ENCODE measurements at regions not wholly inside any gene's neighbourhood (a gene's known extent, or its start where the extent isn't known, plus 50 kb on each side); places are given as distances from the start of the nearest gene placed in this dataset.

DNA sequence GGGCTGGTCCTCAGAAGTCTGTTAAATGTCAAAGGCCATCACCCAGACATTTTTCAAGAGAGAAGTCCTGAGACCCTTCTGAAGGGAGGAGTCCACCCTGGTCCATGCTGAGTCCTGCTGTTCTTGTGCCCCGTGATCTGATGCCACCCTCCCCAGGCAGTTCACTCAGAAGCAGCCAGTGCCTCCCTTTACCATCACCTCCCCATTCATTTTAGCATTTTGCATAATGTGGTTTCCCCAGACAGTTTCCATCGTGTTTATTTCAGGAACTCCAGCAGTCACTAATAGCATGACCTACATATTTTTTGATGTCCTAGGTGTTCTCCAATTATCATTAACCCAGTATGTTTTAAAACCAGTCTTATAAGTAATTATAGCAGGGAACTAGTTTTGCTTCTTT is 353.0 kb upstream of the CDH5 start:
- H3K9me3 ChIP-seq (ENCODE audit: control insufficient read depth, insufficient read depth, low read length), result no peaks in the 10 kb centered on the region
- 0 out of 2 replicates have a peak, but pooled peaks cover 9% of the 10 kb centered on the region for H3K4me1 ChIP-seq (ENCODE audit: control insufficient read depth, insufficient read depth, low read length)
- no peak overlapping the region for H3K4me3 ChIP-seq (ENCODE audit: low read depth, low read length)
- H3K27ac ChIP-seq (ENCODE audit: low read depth, low read length), result no peak overlapping the region
- no peaks in the 10 kb centered on the region for H3K36me3 ChIP-seq (ENCODE audit: control insufficient read depth, insufficient read depth, low read length)
- H3K9ac ChIP-seq (ENCODE audit: low read depth, low read length), result no peak overlapping the region
- H3K27me3 ChIP-seq (ENCODE audit: control insufficient read depth, insufficient read depth, low read length), result no peaks in the 10 kb centered on the region

DNA sequence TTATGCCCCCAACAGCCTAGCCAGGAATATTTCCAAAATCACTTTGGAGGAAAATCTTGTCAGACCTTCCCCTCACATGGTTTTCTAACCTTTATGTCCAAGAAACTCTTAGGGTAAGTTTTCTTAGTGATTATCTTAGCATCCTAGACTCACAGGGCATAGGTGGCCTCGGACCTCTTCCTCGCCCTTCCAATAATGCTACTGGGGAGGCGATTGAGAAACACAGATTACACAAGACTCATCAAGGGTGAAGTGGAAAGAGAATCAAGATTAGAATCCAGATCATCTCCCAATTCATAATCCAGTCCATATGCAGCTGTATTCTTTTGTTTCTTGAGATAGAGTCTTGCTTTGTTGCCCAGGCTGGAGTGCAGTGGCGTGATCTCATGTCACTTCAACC is 358.4 kb upstream of the CDH5 start:
- no peaks in the 10 kb centered on the region for H3K36me3 ChIP-seq (ENCODE audit: control insufficient read depth, insufficient read depth, low read length)
- 0 out of 2 replicates have a peak, but pooled peaks cover 12% of the 10 kb centered on the region for H3K4me1 ChIP-seq (ENCODE audit: control insufficient read depth, insufficient read depth, low read length)
- H3K9me3 ChIP-seq (ENCODE audit: control insufficient read depth, insufficient read depth, low read length), result no peaks in the 10 kb centered on the region
- no peak overlapping the region for H3K27ac ChIP-seq (ENCODE audit: low read depth, low read length)
- H3K27me3 ChIP-seq (ENCODE audit: control insufficient read depth, insufficient read depth, low read length), result no peaks in the 10 kb centered on the region
- H3K4me3 ChIP-seq (ENCODE audit: low read depth, low read length), result no peak overlapping the region
- H3K9ac ChIP-seq (ENCODE audit: low read depth, low read length), result no peak overlapping the region

DNA sequence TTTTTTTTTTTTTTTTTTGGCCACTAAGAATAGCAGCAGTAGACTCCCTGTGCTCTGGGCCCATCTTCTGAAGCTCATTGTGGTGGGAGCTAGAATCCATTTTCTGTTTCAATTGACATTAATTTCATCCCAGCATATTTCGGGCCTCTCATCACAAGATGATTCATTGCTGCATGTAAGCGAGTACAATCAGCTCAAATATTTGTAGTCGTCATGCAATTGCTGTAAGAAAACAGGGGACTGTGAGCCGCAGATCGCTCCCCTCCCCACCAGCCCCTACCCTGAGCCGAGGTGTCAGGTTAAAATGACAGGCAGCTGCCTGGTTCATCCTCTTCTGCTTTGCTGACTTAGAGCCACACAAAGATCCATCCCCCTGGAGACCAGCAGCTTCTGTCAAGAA is 358.8 kb upstream of the CDH5 start:
- Histone ChIP-seq H3K36me3 (ENCODE audit: control insufficient read depth, insufficient read depth, low read length) (no peaks in the 10 kb centered on the region), H3K9ac (ENCODE audit: low read depth, low read length) (no peak overlapping the region)

DNA sequence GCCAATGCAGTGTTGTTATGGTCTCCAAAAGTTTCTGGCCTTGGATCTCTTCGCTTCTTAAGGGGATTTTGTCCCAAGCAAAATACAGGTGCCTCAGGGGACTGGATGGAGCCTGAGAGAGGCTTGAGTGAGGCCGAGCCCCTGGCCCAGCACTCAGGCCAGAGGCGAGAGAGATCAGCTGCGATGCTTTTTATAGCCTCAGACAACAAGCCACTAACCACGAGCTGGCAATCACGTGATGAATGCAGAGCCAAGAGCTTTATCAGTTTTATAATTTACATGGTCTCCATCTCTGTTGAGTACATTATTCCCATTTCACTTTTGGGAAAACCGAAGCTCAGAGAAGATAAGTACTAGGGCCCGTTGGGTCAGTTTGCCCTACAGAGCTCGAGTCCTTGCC is 360.0 kb upstream of the CDH5 start:
- Histone ChIP-seq H3K4me3 (ENCODE audit: low read depth, low read length) (no peak overlapping the region), H3K27ac (ENCODE audit: low read depth, low read length) (no peak overlapping the region), H3K27me3 (ENCODE audit: control insufficient read depth, insufficient read depth, low read length) (no peaks in the 10 kb centered on the region), H3K36me3 (ENCODE audit: control insufficient read depth, insufficient read depth, low read length) (no peaks in the 10 kb centered on the region), H3K9ac (ENCODE audit: low read depth, low read length) (no peak overlapping the region), H3K4me1 (ENCODE audit: control insufficient read depth, insufficient read depth, low read length) (0 out of 2 replicates have a peak, but pooled peaks cover 12% of the 10 kb centered on the region), H3K9me3 (ENCODE audit: control insufficient read depth, insufficient read depth, low read length) (no peaks in the 10 kb centered on the region)

More for the DNA sequence above, 358.8 kb upstream of the CDH5 start:
- H3K9me3 ChIP-seq (ENCODE audit: control insufficient read depth, insufficient read depth, low read length), result no peaks in the 10 kb centered on the region
- no peak overlapping the region for H3K27ac ChIP-seq (ENCODE audit: low read depth, low read length)
- no peak overlapping the region for H3K4me3 ChIP-seq (ENCODE audit: low read depth, low read length)
- H3K4me1 ChIP-seq (ENCODE audit: control insufficient read depth, insufficient read depth, low read length), result 0 out of 2 replicates have a peak, but pooled peaks cover 12% of the 10 kb centered on the region
- H3K27me3 ChIP-seq (ENCODE audit: control insufficient read depth, insufficient read depth, low read length), result no peaks in the 10 kb centered on the region

DNA sequence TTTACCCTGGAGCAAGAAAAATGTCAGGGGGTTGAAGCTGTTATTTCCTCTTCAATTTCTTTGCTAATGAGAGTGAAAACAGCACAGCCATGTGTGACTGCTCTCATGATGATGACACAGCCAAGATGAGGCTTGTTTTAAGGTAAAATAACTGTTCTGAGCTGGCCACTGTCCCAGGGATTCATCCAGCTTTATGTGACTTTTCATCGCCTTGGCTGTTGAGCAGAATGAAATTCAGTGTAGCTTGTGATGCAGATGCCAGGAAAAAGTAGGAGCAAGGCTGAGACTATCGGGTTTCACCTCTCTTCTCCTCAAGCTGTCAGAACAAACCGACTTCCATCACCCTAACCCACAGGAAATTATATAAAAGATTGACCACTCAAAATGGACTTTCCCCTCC is 361.8 kb upstream of the CDH5 start:
- no peak overlapping the region for H3K4me3 ChIP-seq (ENCODE audit: low read depth, low read length)
- H3K9ac ChIP-seq (ENCODE audit: low read depth, low read length), result no peak overlapping the region
- no peaks in the 10 kb centered on the region for H3K27me3 ChIP-seq (ENCODE audit: control insufficient read depth, insufficient read depth, low read length)
- no peaks in the 10 kb centered on the region for H3K36me3 ChIP-seq (ENCODE audit: control insufficient read depth, insufficient read depth, low read length)
- H3K4me1 ChIP-seq (ENCODE audit: control insufficient read depth, insufficient read depth, low read length), result 0 out of 2 replicates have a peak, but pooled peaks cover 8% of the 10 kb centered on the region
- H3K27ac ChIP-seq (ENCODE audit: low read depth, low read length), result no peak overlapping the region
- H3K9me3 ChIP-seq (ENCODE audit: control insufficient read depth, insufficient read depth, low read length), result no peaks in the 10 kb centered on the region

DNA sequence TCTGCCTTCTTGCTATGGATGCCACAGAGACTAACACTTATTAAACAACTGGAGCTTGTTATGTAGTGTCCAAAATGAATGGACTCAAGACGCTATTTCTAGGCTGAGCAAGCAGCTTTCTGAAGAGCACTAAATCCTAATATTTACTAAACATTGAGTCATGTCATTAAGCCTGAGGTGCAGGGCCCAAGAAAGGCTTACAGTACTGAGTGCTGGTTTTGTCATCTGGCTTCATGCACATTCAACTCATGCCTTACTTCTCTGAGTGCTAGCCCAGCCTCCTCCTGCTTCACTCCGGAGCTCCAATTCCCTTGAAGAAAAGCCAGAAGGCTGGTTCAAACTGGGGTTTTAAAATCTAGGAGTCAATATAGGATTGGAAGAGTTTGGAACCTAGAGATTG is 363.3 kb upstream of the CDH5 start:
- H3K27me3 ChIP-seq (ENCODE audit: control insufficient read depth, insufficient read depth, low read length), result no peaks in the 10 kb centered on the region
- H3K9me3 ChIP-seq (ENCODE audit: control insufficient read depth, insufficient read depth, low read length), result no peaks in the 10 kb centered on the region
- H3K36me3 ChIP-seq (ENCODE audit: control insufficient read depth, insufficient read depth, low read length), result no peaks in the 10 kb centered on the region
- H3K4me1 ChIP-seq (ENCODE audit: control insufficient read depth, insufficient read depth, low read length), result 0 out of 2 replicates have a peak, but pooled peaks cover 4% of the 10 kb centered on the region
- H3K27ac ChIP-seq (ENCODE audit: low read depth, low read length), result no peak overlapping the region
- no peak overlapping the region for H3K9ac ChIP-seq (ENCODE audit: low read depth, low read length)
- no peak overlapping the region for H3K4me3 ChIP-seq (ENCODE audit: low read depth, low read length)

DNA sequence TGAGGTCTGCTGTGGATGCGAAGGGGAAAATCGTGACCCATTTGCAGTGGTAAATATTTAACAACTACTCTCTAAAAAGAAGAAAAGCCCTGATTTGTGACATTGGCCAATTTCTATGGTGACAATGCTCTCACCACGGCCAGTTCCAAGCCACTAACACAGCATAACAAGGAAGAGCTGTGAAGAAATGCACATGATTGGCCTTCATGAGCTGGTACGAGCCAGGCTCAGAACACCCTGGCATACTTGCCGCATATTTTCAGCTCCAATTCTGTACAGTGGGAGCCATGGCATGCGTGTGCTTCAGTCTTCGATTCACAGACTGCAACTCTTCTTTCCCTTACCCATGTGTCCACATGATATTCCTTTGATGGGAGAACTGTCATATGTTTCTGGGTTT is 363.9 kb upstream of the CDH5 start:
- Histone ChIP-seq H3K9ac (ENCODE audit: low read depth, low read length) (no peak overlapping the region), H3K4me3 (ENCODE audit: low read depth, low read length) (no peak overlapping the region), H3K4me1 (ENCODE audit: control insufficient read depth, insufficient read depth, low read length) (0 out of 2 replicates have a peak, but pooled peaks cover 4% of the 10 kb centered on the region), H3K27me3 (ENCODE audit: control insufficient read depth, insufficient read depth, low read length) (no peaks in the 10 kb centered on the region), H3K27ac (ENCODE audit: low read depth, low read length) (no peak overlapping the region), H3K9me3 (ENCODE audit: control insufficient read depth, insufficient read depth, low read length) (no peaks in the 10 kb centered on the region), H3K36me3 (ENCODE audit: control insufficient read depth, insufficient read depth, low read length) (no peaks in the 10 kb centered on the region)

DNA sequence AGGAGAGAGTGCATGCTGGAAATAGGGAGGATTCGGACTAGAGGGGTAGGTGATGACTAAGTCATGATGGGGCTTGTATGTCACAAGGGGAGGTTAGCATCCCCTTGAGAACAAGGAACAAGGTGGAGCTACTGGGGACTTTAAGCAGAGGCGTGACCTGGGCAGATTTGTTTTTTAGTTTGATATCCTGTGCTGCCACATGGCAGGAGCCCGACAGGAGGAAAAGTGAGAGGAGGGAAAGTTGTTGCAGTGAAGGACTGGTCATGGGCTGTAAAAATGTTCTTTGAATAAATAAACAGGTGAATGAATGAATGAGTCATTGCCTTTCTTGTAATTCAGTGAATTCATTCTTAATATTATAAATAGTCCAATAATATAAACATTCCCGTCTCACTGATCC is 365.1 kb upstream of the CDH5 start:
- Histone ChIP-seq H3K27me3 (ENCODE audit: control insufficient read depth, insufficient read depth, low read length) (no peaks in the 10 kb centered on the region), H3K4me1 (ENCODE audit: control insufficient read depth, insufficient read depth, low read length) (0 out of 2 replicates have a peak, but pooled peaks cover 4% of the 10 kb centered on the region), H3K36me3 (ENCODE audit: control insufficient read depth, insufficient read depth, low read length) (no peaks in the 10 kb centered on the region), H3K9me3 (ENCODE audit: control insufficient read depth, insufficient read depth, low read length) (no peaks in the 10 kb centered on the region), H3K27ac (ENCODE audit: low read depth, low read length) (no peak overlapping the region), H3K9ac (ENCODE audit: low read depth, low read length) (no peak overlapping the region), H3K4me3 (ENCODE audit: low read depth, low read length) (no peak overlapping the region)

DNA sequence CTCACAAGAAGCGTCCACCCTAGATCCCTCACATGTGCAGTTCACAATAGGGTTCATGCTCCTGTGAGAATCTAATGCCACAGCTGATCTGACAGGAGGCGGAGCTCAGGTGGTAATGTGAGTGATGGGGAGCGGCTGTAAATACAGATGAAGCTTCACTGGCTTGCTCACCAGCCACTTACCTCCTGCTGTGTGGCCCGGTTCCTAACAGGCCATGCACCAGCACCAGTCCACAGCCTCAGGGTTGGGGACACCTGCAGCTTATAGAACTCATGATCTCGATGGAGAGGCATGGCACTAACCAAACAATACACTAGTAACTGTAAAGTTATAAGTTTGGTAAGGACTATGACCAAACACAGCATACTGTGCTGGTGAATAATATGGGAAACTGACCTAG is 368.0 kb upstream of the CDH5 start:
- H3K4me3 ChIP-seq (ENCODE audit: low read depth, low read length), result no peak overlapping the region
- H3K27ac ChIP-seq (ENCODE audit: low read depth, low read length), result no peak overlapping the region
- H3K36me3 ChIP-seq (ENCODE audit: control insufficient read depth, insufficient read depth, low read length), result no peaks in the 10 kb centered on the region
- no peaks in the 10 kb centered on the region for H3K27me3 ChIP-seq (ENCODE audit: control insufficient read depth, insufficient read depth, low read length)
- no peaks in the 10 kb centered on the region for H3K4me1 ChIP-seq (ENCODE audit: control insufficient read depth, insufficient read depth, low read length)
- H3K9me3 ChIP-seq (ENCODE audit: control insufficient read depth, insufficient read depth, low read length), result no peaks in the 10 kb centered on the region
- no peak overlapping the region for H3K9ac ChIP-seq (ENCODE audit: low read depth, low read length)

DNA sequence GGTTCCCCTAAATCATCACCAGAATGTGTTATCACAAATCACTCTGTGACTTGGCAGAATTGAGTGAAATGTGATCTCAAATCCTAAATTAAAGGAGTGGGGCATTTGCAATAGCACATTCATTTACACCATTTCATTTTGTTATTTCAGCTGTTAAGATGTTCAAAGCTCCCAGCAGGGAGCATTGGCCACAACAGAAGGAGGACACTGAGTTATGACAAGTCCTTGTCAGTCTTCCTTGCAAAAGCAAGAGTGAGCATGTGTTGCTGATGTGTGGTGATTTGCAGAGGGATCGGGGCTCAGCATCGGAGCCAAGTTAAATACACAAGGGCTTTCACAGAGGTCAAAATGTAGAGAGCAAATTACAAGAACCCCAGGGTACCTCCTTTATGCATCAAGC is 372.2 kb upstream of the CDH5 start:
- H3K27me3 ChIP-seq (ENCODE audit: control insufficient read depth, insufficient read depth, low read length), result no peaks in the 10 kb centered on the region
- H3K4me1 ChIP-seq (ENCODE audit: control insufficient read depth, insufficient read depth, low read length), result no peaks in the 10 kb centered on the region
- H3K27ac ChIP-seq (ENCODE audit: low read depth, low read length), result no peak overlapping the region
- no peaks in the 10 kb centered on the region for H3K36me3 ChIP-seq (ENCODE audit: control insufficient read depth, insufficient read depth, low read length)
- H3K9ac ChIP-seq (ENCODE audit: low read depth, low read length), result no peak overlapping the region
- H3K9me3 ChIP-seq (ENCODE audit: control insufficient read depth, insufficient read depth, low read length), result no peaks in the 10 kb centered on the region
- no peak overlapping the region for H3K4me3 ChIP-seq (ENCODE audit: low read depth, low read length)

DNA sequence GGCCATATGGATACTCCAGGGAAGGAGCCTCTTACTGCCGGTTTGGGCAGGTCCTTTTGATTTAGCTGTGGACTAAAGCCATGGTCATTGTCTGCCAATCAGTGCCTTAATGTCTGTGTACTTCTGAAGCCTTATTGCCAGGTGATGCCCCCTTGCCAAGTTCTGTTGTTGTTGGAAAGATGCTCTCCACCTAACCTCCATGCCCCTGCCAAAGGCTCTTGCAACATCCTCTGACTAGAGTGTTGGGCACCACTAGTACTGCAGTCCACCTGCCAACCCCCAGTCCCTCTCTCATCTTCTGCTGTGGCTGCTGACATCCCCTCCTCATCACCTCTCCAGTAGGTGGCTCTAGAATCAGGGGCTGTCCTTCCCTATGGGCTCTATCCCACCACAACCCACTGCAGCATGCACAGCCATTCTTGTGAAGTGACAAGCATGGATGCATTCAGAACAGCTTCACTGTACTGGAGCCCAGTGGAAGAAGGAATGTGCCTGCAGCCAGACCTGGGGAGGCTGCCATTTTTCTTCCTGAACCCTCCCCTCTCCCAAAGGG is 375.3 kb upstream of the CDH5 start:
- Histone ChIP-seq H3K36me3 (ENCODE audit: control insufficient read depth, insufficient read depth, low read length) (no peaks in the 10 kb centered on the region), H3K4me3 (ENCODE audit: low read depth, low read length) (no peak overlapping the region), H3K9me3 (ENCODE audit: control insufficient read depth, insufficient read depth, low read length) (no peaks in the 10 kb centered on the region), H3K27me3 (ENCODE audit: control insufficient read depth, insufficient read depth, low read length) (no peaks in the 10 kb centered on the region), H3K4me1 (ENCODE audit: control insufficient read depth, insufficient read depth, low read length) (no peaks in the 10 kb centered on the region), H3K9ac (ENCODE audit: low read depth, low read length) (no peak overlapping the region), H3K27ac (ENCODE audit: low read depth, low read length) (no peak overlapping the region)

Measured in HUES48 (cell line).